ENCODE measurements at regions not wholly inside any gene's neighbourhood (a gene's known extent, or its start where the extent isn't known, plus 50 kb on each side); places are given as distances from the start of the nearest gene placed in this dataset.

- FAIRE-seq (no peak), DNase-seq (ENCODE audit: low read depth) (peak; percentile 62)
- H3K36me3 ChIP-seq (ENCODE audit: control insufficient read depth, insufficient read depth, low read length), result no peaks in the 10 kb centered on the region
- no peaks in the 10 kb centered on the region for H3K27me3 ChIP-seq (ENCODE audit: control insufficient read depth, insufficient read depth, low read length)
- TF ChIP-seq CTCF (IDR thresholded peaks at IDR 0.05; ENCODE audit: insufficient read depth, low read length, severe bottlenecking), result no peak
- no peak overlapping the region for H3K4me3 ChIP-seq (ENCODE audit: low read depth, low read length)
These were observed 59.1 kb upstream of the IER5L start for GRCh38 chr9:129237164-129237611.

GRCh38 chr9:129236441-129237145, 58.5 kb upstream of the IER5L start:
- DNase-seq (ENCODE audit: low read depth) (no peak), FAIRE-seq (no peak)
- no peak for TF ChIP-seq CTCF (IDR thresholded peaks at IDR 0.05; ENCODE audit: insufficient read depth, low read length, severe bottlenecking)
- no peaks in the 10 kb centered on the region for H3K36me3 ChIP-seq (ENCODE audit: control insufficient read depth, insufficient read depth, low read length)
- no peak overlapping the region for H3K4me3 ChIP-seq (ENCODE audit: low read depth, low read length)
- no peaks in the 10 kb centered on the region for H3K27me3 ChIP-seq (ENCODE audit: control insufficient read depth, insufficient read depth, low read length)

GRCh38 chr9:129235931-129236331, 57.9 kb upstream of the IER5L start:
- TF ChIP-seq CTCF (IDR thresholded peaks at IDR 0.05; ENCODE audit: insufficient read depth, low read length, severe bottlenecking), result no peak
- H3K27me3 ChIP-seq (ENCODE audit: control insufficient read depth, insufficient read depth, low read length), result no peaks in the 10 kb centered on the region
- no peak overlapping the region for H3K4me3 ChIP-seq (ENCODE audit: low read depth, low read length)
- DNase-seq (ENCODE audit: low read depth), result no peak
- FAIRE-seq, result no peak
- H3K36me3 ChIP-seq (ENCODE audit: control insufficient read depth, insufficient read depth, low read length), result no peaks in the 10 kb centered on the region

DNA sequence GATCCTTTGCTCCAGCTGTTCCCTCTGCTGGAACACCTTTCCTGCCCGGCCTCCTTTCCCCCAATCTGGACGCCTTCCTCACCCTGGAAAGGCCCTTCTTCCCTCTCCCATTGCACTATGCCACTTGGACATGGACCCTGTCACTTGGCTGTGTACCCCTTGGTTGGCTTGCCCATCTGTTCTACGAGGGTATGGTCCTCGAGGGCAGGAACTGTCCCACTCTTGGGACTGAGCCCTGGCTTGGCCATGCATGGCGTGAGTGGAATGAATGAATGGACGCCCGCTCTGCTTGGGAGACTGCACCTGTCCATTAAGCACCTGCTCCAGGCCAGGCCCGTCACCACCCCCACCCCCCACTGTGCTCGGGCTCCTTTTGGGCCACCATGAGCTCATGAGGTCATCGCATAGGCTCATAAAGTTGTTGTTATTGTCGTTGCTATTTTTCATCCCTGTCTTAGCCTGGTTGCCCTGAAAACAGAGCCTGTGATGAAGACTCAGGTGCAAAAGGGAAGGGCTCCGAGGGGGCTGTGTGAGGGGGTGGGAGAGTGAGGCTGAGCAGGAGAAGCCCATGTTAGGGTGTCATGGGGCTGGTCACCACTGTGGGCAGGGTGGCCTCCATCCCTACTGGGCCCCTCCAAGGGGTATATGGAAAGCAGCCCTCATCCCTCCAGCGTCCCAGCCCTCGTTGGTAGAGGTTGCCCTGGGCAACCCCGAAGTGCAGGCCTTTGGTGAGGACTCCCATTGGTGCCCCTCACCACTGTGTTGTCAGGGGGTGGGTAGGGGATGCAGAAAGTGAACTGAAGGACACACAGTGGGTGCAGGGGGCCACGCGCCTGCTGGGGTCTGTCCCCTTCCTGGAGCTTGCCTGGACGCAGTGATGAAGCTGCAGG, 57.2 kb upstream of the IER5L start:
- DNase-seq (ENCODE audit: low read depth) (no peak), FAIRE-seq (no peak)
- no peak overlapping the region for H3K4me3 ChIP-seq (ENCODE audit: low read depth, low read length)
- TF ChIP-seq CTCF (IDR thresholded peaks at IDR 0.05; ENCODE audit: insufficient read depth, low read length, severe bottlenecking), result no peak
- H3K27me3 ChIP-seq (ENCODE audit: control insufficient read depth, insufficient read depth, low read length), result no peaks in the 10 kb centered on the region
- H3K36me3 ChIP-seq (ENCODE audit: control insufficient read depth, insufficient read depth, low read length), result no peaks in the 10 kb centered on the region

DNA sequence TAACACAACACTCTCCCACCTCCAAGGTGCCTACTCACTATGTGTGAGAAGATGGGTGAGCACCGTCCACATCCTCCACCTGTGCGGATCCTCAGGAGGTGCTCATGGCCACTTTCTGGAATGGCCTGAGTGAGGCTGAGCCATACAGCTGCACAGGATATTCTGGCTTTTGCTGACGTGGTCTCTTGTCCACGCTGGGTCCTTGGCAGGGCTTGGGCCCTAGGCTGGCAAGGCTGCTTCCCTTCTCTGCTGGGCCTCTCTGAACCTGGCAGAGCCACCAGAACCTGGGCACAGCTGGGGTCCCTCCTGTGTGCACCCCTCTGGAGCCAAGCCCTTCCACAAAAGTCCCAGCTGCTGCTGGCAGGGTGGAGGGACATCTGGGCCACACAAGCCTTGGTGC, 56.4 kb upstream of the IER5L start:
- Histone ChIP-seq H3K36me3 (ENCODE audit: control insufficient read depth, insufficient read depth, low read length) (no peaks in the 10 kb centered on the region), H3K27me3 (ENCODE audit: control insufficient read depth, insufficient read depth, low read length) (no peaks in the 10 kb centered on the region), H3K4me3 (ENCODE audit: low read depth, low read length) (no peak overlapping the region)
- FAIRE-seq (no peak), DNase-seq (ENCODE audit: low read depth) (no peak)
- no peak for TF ChIP-seq CTCF (IDR thresholded peaks at IDR 0.05; ENCODE audit: insufficient read depth, low read length, severe bottlenecking)
